ENCODE measurements at regions not wholly inside any gene's neighbourhood (a gene's known extent, or its start where the extent isn't known, plus 50 kb on each side); places are given as distances from the start of the nearest gene placed in this dataset.
"Not testable (repeated sequence)": the region's sequence is repeated elsewhere in the genome, so short reads cannot be mapped to it uniquely, and the experiment has no call there.

DNA sequence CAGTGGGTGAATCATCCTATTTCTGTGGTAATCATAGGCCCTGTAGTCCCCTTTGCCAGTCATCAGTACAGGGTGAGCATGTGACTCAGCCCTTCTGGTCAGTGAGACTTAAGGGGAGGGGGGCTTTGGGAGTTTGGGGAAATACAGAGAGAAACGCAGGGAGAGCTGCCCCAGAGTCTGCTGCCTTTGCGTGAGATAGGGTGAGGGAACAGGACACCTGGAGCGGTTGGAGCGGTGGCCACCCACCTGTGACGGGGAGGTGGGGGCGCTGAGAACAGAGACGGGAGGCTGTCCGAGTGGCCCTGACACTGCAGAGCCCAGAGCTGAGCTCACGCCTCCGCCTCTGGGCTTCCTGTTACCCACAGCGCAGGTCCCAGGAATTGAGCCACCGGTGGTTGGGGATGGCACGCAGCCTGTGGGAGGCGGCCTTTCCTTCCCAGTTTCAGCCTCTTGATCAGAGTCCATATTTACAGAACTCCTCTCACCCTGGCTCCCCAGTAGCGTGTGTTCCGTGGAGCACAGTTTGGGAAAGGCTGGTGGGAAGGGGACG lies 92.0 kb upstream of the ERCC6L2 start:
- no peak for DNase-seq

DNA sequence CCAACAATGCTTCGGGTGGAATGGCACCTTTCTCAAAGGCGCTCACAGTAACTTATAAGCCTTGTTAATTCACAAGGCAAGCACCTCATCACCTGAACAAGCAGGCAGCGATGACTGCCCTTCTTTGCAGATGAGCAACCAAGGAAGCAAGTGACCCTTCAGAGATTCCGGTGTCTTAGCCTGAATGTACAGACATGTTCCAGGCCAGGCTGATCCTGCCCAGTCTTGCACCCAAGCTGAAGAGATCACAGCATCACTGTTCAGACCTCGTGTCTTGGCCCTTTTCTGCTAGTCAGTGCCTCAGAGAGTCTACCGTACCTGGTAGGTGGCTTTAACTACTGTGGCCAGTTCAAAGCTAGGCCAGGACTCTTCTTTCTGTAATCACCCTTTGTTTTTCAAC lies 94.7 kb upstream of the ERCC6L2 start:
- no peak for DNase-seq

DNA sequence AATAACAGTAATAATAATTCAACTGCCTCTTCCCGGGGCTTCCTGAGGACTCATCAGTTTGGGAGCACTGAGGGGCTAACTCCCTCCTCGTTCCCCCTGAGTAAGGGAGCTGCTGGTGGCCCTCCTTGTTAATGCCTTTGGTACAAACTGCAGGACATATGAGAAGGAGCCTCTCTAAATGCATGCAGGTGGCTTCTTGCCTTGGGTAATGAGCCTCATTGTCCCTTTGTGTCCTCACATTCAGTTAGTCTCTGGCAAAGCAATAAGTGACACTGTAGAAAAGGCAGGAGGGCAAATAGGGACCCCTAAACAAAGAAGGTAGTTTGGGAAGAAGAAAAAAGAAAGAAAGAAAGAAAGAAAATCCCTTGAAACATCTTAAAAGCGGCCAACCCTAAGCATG lies 95.4 kb upstream of the ERCC6L2 start:
- DNase-seq, result no peak

DNA sequence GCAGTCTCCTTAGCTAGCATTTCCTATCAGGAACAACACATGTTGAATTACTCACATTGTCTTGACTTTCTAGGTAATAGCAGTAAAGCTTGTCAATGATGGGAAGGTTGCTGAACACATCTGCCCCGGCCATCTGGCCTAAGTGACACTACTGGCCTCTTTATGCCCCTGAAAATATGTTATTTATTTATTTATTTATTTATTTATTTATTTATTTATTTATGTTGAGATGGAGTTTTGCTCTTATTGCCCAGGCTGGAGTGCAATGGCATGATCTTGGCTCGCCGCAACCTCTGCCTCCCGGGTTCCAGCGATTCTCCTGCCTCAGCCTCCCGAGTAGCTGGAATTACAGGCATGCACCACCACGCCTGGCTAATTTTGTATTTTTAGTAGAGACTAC lies 95.9 kb upstream of the ERCC6L2 start:
- DNase-seq, result not testable (repeated sequence)

DNA sequence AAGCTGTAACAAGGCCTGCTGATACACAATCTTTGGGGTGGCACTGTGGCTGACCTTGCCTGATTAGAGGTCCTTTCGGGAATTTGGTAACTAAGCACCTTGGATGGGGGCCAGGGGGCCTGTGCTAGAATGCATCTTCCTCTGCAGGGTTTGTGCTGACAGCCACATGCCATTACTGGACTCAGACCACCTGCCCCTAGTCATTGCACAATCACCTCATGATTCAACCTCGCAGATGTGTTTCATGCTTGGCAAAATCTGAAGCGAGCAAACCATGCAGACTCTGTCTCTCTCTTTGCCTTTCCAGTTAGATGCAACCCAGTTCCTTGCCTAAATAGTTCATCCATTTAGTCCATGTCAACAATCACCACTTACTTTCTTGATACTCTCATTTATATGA lies 96.5 kb upstream of the ERCC6L2 start:
- no peak for DNase-seq

DNA sequence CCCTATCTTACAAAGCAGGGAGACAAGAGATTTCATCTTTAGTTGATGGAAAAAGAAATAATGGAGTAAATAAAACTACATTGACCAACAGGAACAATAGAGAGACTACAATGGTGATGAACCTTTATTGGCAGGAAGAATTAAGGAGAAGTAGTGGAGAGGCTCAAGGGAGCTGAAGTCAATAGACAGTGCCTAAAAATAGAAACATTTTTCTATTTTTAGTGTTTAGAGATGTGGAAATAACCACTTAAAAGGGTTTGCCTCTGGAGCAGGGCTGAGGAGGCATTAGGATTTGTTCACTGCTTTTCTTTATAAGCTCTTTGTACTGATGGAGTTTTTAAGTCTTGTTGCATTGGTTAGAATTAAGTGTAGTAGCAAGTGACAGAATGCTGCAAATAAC lies 98.4 kb upstream of the ERCC6L2 start:
- DNase-seq, result no peak

DNA sequence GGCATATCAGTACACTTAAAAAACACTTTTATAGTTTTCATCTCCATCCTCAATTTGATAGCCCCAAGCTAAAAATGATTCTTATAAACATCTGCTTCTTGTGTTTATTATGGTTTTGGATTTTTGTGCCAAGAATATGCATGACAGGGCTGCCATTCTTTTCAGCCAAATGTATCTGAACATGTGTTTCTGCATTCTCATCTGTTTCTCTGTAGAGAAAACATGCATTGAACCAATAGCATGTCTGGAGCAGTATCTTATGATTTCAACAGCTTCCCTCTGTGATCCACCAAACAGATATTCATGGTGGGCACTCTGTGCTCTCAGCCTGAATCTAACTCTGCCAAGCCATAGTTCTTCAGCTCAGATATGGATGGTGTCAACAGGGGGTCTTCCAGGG lies 99.3 kb upstream of the ERCC6L2 start:
- DNase-seq, result no peak

DNA sequence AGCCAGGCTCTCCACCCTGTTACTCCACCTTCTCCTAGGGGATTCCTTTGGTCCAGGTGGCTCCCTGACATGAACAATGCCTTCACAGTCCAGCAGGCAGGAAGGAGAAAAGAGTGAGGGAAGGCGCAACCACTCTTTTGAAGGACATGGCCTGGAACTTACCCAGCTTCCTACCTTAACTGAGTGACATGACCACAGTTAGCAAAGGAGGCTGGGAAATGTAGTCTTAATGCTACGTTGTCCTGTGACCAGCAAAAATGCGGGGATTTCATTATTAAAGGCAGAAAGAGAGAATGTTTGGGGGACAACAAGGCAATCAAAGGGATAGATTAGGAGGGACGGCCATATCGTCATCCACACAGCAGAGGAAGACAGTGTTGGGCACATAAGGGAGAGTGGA lies 100.3 kb upstream of the ERCC6L2 start:
- DNase-seq, result no peak

DNA sequence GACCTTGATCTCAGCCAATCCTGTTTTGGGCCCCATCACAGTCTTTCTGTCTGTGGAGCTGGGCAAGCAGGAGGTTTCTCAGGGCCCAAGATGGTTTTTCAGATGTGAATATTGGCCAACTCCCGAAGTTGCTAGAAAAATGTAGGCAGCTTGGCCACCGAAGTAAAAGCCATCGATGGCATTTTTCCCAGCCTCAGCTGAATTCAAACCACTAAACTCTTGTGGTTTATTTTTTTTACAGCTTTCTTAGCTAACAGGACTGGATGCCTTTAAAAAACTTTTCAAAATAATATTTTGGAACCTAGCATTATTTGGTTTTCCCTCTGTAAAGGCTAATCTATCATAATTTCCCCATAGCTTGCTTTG lies 102.5 kb upstream of the ERCC6L2 start:
- no peak for DNase-seq

DNA sequence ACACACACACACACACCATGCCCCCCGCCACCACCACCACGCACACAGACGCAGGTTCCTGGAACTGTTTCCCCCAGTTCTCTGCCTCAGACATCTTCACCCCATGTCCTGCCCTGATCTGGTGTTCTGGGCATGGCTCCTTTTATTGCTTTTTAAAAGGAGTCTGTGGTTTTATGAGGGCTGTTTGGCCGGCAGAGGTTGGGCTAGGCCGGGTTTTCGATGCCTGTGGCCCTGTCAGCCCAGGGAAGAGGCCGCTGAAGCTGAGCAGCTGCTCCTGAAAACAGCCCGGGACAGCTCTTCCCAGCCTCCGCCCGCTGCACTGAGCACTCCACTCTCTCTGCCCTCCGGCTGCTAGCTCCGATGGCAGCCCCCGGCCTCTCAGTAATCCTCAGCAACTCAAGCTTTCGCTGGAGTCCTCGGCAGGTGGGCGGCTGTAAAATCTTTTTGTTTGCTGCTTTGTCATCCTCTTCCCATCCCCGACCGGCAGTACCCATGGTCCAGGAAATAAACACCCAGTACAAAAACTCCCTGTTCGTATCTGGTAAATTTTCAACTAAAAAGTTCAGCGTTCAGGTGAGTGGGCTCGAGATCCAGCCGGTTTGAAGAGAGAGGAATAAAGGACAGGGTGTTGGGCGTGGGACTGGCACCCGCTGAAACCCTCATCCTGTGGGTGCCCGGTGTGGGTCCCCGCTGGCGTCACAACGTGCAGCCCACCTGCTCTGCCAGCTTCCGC lies 103.0 kb upstream of the ERCC6L2 start:
- DNase-seq, result no peak

DNA sequence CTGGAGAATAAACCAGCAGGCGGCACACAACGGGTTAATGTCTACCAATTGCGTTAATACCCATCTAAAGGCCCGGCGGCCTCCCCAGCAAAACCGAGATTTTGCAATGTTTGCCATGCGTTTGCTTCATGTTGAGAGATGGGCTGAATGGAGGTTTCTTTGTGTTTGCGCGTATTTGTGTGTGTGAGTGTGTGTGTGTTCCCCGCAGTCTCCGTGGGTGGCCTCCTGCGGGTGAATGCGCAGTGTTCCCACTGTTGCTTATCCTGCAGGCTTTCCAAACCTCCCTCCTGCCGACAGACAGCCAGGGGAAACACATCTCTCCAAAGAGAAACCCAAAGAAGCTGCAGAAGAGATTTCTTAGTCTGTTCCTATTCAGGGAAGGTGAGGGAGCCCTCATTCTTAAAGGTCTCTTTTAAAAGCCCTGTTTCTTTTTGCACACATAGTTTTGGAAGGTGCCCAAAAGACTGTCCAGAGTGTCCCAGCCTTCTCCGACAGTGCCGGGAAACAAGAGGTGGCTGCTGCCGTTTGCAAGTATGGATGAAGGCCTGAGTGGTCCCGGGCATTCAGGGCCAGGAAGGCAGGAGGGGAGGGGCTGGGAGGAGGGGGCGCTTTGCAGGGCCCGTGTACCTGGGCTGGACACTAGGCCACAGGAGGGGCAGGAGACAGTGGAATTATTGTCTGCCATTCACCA lies 103.8 kb upstream of the ERCC6L2 start:
- no peak for DNase-seq

DNA sequence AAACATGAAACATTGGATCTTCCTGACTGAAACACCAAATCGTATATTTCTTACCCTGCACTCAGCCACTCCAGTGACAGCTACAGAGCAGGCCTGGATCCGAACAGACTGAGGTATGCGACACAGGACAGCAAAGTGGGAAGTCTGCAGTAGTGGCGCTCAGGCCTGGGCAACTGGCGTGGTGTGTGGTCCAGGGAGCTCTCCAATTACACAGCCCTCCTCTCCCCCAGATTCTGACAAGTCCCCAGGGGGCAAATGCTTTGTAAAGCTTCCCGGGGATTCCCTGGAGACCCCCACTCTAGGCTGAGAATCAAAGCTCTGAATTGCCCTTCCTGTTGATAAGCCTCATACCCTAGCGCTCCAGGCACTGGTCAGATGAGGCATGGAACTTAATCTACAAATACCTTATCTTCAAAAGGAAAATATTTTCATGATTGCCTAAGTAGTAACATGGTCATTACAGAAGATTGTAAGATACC lies 104.8 kb upstream of the ERCC6L2 start:
- DNase-seq, result no peak

DNA sequence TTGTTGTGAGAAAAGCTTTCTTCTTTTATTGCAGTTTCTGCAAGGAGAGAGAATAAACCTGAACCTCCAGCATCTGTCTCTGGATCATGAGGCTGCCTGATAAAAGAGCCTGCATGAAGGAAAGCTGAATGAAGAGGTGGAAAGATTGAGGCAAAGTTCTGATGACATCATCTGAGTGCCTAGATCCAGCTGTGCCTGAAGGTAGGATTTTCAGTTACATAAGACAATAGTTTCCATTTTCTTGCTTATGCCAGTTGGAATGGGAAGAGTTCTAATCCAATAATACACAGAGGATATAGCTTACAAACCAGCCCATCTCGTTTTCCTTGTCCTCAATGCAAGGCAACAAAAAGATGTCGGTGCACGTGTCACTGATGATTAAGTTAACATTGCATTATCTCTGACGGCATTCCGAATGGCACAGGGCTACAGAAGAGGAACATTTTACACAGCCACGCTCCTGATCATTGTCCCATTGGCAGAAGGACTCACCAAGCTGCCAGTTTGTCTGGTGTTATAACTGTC lies 105.5 kb upstream of the ERCC6L2 start:
- no peak for DNase-seq

DNA sequence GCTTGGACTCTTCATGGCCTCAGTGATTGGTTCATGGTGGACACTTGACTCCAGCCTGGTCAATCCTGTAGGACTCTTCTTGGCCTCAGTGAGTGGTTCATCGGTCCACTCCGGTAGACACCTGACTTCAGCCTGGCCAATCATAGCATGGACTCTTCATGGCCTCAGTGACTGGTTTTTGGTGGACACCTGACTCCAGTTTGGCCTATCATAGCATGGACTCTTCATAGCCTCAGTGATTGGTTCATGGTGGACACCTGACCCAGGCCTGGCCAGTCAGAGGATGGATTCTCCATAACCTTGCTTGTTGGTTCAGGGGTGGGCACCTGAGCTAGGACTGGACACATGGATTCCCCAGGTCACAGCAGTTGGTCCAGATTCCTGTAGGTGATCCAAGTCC lies 106.0 kb upstream of the ERCC6L2 start:
- DNase-seq, result no peak

DNA sequence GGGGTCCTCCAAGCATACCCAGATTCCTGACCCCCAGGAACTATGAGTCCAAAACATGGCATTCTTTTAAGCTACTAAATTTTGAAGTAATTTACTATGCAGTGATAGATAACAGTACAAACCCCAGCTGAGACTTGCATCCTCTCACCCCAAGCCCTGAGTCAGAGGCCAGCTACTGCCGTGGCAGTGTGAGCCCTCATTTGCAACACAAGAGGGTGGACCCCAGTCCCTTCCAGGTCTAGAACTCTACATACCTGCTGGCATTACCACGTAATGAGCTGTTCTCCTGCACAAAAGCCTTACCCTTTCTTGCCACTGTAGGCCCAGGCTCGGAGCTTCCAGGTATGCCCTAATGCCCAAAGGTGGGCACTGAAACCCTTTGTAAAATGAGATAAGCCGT lies 108.6 kb upstream of the ERCC6L2 start:
- no peak for DNase-seq

DNA sequence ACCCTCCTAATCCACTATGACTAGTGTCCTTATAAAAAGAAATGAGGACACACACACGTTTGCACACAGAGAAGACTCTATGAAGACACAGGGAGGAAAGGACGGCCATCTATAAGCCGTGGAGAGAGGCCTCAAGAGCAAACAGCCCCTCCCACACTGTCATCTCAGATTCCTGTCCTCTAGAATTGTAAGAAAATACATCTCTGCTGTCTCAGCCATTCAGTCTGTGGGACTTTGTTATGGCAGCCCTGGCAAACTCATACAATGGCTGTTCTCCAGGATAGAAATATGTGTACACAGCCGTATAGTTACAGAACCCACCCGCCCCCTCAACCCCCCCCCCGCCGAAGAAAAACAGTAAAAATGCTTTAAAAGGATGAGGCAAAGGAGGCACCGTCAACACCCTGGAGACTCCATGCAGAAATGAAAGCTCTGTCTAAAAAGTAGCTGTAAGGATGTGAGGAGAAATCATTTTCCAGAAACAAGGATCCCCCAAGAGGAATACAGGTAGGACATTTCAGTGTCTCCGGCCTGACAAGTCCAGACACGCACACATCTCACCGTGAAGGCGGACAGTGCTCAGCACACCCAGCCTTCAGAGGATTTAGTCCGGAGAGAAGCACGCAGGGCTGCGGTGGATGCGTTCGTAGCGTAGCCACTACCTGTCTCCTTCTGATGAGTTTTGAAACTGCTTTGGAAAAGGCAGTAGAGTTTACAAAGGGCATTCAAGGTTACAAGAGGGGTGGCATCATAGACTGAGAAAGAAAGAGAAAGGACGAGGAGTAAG lies 110.8 kb upstream of the ERCC6L2 start:
- DNase-seq, result peak; percentile 42

DNA sequence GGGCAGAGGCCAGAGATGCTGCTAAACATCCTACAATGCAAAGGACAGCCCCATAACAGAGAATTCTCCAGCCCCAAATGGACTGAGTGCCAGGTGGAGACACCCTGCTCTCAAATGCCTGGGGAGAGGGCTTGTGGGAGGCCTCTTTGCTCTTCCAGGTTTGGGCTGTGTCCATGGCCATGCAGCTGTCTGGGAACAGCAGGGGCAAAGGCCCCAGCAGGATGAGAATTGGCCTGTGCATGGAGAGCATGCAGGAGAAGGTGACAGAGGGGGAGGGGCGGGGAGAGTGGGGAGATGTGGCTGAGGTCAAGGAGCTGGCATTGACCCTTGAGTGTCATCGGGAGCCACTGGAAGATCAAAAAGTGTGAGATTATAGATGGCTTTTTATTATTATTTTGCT lies 111.5 kb upstream of the ERCC6L2 start:
- DNase-seq, result no peak

DNA sequence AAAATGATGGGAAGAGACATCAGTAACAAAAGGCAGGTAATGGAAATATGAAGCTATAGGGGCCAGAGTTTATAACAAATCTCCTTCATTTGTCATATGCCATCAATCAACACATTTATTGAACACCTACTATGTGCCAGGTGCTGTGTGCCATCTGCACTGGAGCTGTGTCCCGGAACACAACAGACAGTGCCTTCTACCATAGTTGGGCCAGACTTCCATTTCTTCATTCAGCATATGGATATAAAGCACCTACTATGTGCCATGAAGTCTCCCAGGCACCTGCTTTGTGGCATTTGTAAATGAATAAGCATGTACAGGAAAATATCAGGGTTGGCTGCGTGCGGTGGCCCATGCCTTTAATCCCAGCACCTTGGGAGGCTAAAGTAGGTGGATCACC lies 112.5 kb upstream of the ERCC6L2 start:
- no peak for DNase-seq

DNA sequence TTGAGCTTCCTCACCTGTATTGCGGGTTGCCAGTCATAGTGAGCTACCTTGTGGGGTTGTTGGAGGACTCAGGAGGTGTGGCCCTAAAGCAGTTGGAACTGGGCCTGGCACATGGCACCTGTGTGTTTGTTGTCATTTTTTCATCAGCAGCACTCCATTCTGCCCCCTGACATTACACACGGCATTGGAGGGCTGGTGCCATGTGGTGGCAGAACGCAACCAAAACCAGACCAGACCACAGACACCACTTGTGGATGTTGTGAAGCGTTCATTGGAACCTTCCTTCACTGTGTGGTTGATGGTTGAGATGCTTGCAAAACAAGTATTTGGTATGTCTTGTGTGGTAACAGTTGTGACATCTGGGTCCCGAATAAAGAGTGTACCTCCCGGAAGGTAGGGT lies 113.2 kb upstream of the ERCC6L2 start:
- no peak for DNase-seq

DNA sequence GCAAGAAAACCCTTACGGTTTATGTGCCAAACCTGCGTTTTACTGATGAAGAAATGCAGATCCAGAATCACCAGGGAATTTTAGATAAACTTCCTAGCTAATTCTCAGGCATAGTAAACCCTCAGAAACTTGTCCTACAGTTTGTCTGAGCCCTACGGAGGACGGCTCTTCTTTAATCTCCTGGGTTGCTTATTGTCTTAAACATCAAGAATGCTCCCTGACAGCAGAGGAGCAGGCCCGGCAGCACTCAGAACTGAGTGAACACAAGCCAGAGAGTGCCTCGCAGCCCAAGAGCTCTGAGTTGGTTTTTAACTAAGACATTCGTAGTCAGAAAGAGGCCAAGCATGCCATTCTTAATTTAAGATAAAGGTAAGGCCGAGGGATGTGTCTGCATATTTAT lies 114.7 kb upstream of the ERCC6L2 start:
- no peak for DNase-seq

DNA sequence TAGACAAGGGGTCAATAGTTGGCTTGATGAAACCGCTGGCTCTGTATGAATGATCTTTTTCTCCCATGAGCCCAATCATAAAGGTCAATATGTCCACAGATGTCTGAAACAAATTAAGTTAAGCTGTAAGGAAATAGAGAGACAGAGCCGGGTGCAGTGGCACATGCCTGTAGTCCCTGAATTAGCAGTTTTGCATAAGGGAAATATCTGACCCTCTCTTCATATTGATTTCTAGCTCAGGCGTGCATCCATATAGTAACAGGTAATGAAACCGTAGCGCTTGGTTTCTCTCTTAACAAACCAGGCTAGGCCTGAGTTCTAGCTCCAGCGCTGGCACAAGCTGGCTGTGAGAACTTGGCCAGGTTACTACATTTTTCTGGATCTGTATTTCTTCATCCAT lies 118.1 kb upstream of the ERCC6L2 start:
- no peak for DNase-seq

DNA sequence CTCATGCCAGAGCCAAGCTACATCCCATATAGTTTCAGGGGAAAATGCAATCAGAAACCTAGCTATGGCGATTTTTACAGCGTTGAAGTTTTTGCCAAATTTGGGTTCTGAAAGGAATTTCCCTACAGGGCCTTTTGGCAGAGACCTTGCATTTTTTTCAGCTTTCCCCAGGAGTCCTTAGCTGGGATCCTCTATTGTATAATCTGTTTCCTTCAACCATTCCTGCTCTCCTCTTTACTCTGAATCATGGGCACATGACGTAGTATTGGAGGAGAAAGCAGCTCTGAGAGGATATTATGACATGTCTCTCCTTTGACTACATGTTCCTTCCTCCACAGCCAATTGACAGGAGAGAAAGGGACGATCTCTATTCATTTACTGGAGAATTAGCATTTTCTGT lies 118.5 kb upstream of the ERCC6L2 start:
- no peak for DNase-seq

DNA sequence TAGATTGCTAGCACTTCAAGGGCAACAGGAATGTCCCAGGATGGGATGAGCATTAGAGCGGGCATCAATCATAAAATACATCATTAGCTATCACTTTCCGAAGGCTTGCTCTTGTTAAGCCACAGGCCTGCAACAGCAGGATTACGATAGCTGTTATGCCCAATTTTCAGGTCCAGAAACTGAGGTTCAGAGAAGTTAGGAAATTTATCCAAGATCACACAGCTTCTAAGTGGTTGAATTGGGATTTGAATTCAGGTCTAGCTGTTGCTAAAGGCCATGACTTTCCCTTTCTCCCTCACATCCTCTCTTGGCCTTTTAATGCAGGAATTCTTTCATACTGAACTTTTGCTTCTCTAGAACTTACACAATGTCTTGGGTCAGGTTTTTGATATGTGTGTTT lies 119.4 kb upstream of the ERCC6L2 start:
- no peak for DNase-seq

DNA sequence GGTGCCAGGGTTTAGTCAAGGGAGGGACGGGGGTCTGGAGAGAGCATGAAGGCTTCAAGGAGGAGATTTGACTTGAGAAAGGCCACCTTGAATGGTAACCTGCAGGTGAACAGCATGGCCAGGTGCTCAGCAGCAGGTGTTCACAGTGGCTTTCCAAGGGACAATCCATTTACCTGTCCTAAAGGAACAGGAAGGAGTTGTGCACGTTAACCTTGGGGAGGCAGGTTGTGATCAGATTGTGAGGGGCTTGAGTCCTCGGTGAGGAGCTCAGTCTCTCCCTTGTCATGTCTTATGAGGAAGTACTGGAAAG lies 120.1 kb upstream of the ERCC6L2 start:
- DNase-seq, result no peak
